EL (cell line): ENCODE measurements at regions not wholly inside any gene's neighbourhood (a gene's known extent, or its start where the extent isn't known, plus 50 kb on each side); places are given as distances from the start of the nearest gene placed in this dataset.

Source experiments
- DNase-seq: peaks from one replicate; pipeline ENCODE4 v3.0.0-alpha.2; 2016

DNA sequence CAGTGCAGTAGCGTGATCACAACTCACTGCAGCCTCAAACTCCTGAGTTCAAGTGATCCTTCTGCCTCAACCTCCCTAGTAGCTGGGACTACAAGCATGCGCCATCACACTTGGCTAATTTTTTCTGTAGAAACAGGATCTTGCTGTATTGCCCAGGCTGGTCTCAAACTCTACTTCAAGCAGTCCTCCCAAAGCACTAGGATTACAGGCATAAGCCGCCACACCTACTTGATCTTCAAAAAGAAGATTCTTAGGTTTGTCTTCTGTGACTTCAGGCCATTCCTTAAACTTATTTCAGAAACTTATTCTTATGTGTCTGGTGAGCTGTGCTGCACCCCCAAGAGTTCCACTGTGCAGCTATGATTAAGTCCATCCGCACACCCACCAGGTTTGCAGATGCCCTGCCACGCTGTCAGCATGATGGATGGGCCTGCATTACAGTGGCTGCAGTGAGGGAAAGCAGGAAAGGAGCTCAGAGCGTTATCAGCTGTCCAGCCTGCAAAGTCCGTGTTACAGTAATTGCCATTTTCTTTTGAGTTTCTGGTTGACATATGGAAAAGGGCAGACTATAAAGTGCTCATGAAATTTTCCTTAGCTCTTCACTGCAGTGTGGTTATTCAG is 146.6 kb downstream of the AASDH start:
- DNase-seq = no peak

- no peak for DNase-seq
These were observed 149.0 kb downstream of the AASDH start for GRCh38 chr4:56238251-56238650.

GRCh38 chr4:56235725-56236124 is 151.6 kb downstream of the AASDH start:
- no peak for DNase-seq

GRCh38 chr4:56235011-56235410 is 152.3 kb downstream of the AASDH start:
- no peak for DNase-seq

DNA sequence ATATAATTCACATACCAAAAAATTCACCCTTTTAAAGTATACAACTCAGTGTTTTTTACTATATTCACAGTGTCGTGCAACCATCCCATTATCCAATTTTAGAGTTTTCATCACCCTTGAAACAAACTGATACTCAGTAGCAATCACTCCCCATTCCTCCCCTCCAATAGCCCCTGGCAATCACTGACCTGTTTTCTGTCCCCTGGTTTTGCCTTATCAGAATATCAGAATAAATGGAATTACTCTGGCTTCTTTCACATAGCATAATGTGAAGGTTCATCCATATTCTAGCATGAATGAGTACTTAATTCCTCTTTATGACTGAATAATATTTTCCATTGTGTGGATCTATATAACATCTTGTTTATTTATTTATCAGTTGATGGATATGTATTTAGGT is 153.2 kb downstream of the AASDH start:
- no peak for DNase-seq

GRCh38 chr4:56231410-56231809 is 155.9 kb downstream of the AASDH start:
- no peak for DNase-seq

GRCh38 chr4:56229947-56230346 is 157.3 kb downstream of the AASDH start:
- DNase-seq = no peak

GRCh38 chr4:56227301-56227835 is 159.9 kb downstream of the AASDH start:
- no peak for DNase-seq

- DNase-seq = no peak
These were observed 160.7 kb downstream of the AASDH start for GRCh38 chr4:56226579-56226978.

DNA sequence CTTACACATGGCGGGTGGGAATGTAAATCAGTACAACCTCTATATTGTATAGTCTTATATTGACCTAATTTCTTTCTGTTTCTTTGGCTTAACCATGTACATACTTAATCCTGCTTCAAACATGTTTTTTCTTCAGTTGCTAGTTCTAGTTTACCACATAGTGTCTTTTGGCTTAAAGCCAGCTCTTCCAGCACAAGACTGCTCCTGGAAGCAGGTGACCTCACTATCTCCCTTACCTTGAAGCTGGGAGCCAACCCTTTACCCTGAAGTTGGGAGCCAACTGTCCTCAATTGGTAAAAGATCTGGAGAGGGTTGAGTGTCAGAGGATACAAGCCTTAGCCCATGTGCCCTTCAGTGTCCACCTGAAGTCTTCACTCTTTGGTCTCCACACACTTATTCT is 162.7 kb downstream of the AASDH start:
- DNase-seq = no peak

- DNase-seq = no peak
These were observed 164.8 kb downstream of the AASDH start for GRCh38 chr4:56222514-56222913.

- no peak for DNase-seq
These were observed 167.0 kb downstream of the AASDH start for GRCh38 chr4:56220261-56220660.

DNA sequence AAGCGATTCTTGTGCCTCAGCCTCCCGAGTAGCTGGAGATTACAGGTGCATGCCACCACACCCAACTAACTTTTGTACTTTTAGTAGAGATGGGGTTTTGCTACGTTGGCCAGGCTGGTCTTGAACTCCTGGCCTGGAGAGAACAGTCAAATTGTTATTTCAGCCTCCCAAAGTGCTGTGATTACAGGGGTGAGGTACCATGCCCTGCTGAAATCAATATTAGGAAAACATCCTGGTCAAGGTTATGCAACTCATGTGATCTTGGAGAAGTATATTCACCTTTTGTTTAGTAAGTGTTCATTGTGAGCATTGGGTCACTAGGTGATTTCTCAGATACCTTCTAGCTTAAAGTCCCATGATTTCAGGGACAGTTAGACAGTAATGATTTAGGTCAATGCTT is 167.8 kb downstream of the AASDH start:
- no peak for DNase-seq

DNA sequence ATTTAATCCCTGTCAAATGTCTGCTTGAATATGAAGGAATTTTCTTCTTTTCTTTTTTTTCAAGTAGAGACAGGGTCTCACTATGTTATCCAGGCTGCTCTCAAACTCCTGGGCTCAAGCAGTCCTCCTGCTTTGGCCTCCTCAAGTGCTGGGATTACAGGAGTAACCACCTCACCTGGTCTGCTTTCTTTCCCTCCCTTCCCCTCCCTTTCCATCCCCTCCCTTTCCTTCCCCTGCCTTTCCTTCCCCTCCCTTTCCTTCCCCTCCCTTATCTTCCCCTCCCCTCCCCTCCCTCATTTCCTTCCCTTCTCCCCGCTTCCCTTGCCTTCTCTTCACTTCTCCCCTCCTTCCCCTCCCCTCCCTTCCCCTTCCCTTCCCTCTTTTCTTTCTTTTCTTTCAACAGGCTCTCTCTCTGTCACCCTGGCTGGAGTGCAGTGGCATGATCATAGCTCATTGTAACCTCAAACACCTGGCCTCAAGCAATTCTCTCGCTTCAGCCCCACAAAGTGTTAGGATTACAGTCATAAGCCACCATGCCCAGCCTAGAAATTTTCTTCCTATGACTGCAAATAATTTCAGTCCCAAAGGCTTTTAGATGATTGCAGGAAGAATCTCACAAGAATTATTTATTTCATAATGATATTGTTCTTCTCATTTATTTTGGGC is 168.9 kb downstream of the AASDH start:
- no peak for DNase-seq

DNA sequence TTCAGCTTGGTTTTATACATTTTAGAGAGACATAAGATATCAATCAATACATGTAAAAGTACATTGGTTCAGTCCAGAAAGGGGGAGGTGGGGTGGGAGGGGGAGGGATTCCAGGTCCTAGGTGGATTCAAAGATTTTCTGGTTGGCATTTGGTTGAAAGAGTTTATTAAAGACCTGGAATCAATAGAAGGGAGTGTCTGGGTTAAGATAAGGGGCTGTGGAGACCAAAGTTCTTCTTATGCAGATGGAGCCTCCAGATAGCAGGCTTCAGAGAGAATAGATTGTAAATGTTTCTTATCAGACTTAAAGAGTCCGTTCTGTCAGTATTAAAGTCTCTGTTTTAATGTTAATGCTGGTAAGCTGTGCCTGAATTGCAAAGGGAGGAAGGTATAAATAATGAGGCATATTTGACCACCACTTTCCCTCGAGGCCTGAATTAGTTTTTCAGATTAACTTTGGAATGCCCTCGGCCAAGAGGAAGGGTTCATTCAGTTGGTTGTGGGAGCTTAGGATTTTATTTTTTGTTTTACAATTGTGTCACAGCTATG is 169.9 kb downstream of the AASDH start:
- no peak for DNase-seq

GRCh38 chr4:56215901-56216300 is 171.4 kb downstream of the AASDH start:
- DNase-seq = peak; percentile 21

DNA sequence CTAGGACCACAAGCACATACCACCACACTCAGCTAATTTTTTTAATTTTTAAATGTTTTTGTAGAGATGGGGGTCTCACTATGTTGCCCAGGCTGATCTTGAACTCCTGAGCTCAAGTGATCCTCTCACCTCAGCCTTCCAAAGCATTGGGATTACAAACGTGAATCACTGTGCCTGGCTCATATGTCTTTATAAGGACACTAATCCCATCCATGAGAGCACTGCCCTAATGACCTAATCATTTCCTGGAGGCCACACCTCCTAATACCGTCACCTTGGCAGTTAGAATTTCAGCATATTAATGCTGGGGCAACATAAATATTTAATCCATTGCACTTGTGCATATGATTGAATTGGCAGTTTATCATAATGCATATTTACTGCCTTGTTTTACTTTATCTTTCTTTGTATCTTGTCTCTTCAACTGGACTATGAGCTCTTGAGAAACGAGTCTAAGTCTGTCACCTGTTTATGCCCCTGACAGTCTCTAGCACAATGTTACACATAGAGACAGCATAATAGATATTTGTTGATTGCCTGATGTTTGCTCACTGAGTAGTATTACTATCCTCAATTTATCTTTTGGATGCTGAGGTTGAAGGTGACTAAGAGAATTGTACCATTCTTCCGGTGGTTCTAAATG is 172.0 kb downstream of the AASDH start:
- DNase-seq = no peak

- no peak for DNase-seq
These were observed 173.7 kb downstream of the AASDH start for GRCh38 chr4:56213543-56213942.

- no peak for DNase-seq
These were observed 174.5 kb downstream of the AASDH start for GRCh38 chr4:56212774-56213173.

- DNase-seq = no peak
These were observed 176.1 kb downstream of the AASDH start for GRCh38 chr4:56211202-56211601.

- no peak for DNase-seq
These were observed 176.9 kb downstream of the AASDH start for GRCh38 chr4:56210397-56210796.

- no peak for DNase-seq
These were observed 177.5 kb downstream of the AASDH start for GRCh38 chr4:56209767-56210166.

GRCh38 chr4:56208103-56208502 is 179.2 kb downstream of the AASDH start:
- no peak for DNase-seq

GRCh38 chr4:56206258-56206657 is 181.0 kb downstream of the AASDH start:
- DNase-seq = no peak
